Inferior parietal cortex (tissue), 1 donor: ENCODE measurements at regions not wholly inside any gene's neighbourhood (a gene's known extent, or its start where the extent isn't known, plus 50 kb on each side); places are given as distances from the start of the nearest gene placed in this dataset.
"Not testable (repeated sequence)": the region's sequence is repeated elsewhere in the genome, so short reads cannot be mapped to it uniquely, and the experiment has no call there.

Experiments used
- DNase-seq: peaks from one replicate; pipeline ENCODE4 v3.0.0-alpha.2; 2016; ENCODE audit errors: extremely low spot score

DNA sequence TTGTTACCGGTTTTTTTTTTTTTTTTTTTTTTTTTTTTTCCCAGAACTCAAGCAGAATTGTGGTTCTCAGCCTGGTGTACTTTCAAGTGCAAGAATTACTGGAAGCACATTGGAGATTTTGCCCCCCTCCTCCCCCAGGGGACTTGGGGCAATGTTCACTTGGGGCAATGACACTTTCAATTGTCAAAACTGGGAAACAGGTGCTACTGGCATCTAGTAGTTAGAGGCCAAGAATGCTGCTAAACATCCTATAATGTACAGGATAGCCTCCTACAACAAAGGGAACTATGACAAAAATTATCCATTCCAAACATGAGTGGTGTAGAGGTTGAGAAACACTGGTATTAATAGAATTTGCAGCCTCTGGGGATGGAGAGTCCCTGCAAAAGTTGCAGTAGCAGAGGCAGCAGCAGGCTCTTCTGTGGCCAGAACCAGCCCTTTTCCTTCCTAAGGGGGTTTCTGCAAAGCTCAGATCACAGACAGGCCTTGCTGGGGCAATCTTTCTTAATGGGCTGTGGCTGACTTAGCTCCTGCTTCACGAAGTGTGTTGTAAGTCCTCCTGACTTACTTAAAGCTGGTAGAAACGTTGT lies 144.3 kb upstream of the MRPS22 start:
- DNase-seq, result no peak

GRCh38 chr3:139201446-139202225 lies 142.2 kb upstream of the MRPS22 start:
- no peak for DNase-seq

DNA sequence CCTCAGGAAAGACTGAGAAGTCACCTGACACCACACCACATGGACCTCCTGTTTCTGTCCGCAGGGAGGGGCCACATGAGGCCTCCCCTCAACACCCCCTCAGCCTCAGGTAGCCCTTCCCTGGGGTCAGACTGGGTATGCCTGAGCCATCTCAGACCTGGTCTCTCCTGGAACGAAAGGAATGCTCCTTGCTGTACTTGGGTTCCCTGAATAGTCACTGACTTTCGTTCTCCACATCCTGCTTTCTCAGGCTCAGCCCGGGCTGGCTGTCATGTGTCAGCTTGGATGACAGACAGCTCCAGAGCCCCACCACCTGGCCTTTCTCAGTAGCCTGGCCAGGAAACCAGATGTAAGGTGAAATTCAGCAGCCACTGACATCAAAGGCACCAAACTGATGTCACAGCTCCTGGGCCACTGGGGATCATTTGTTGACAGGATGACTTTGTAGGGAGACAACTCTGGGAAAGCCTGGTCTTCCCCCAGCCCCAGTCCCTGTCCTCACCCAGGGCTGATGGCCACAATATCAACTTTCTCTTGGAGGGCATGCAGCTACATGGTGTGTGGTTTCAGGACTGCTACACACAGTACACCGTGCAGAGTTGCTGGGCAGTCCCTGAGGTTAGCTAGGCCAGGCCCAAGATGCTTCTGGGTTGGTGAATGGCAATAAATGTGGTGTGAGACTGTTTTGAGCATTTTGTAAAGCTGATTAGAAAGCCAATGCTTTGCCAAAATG lies 141.4 kb upstream of the MRPS22 start:
- peak; percentile 40 for DNase-seq

GRCh38 chr3:139202959-139203349 lies 140.9 kb upstream of the MRPS22 start:
- no peak for DNase-seq

DNA sequence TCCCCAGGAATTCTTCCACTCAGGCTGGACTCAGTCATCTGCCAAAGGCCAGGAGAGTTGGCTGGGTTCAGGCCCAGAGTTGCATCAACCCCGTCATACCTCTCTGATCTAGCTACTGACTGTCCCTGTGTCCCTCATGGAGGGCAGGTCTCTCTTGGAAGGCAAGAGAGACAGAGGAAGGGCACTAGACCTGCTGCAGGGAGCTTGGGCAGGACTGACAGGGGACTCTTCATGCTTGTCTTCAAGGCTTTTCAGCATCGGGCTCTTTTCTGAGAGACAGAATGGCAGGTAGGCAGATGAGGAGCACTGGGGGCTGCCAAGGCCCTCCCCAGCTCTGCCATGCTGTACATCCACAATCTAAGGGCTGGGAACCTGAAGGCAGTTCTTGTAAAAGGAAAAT lies 140.1 kb upstream of the MRPS22 start:
- no peak for DNase-seq

DNA sequence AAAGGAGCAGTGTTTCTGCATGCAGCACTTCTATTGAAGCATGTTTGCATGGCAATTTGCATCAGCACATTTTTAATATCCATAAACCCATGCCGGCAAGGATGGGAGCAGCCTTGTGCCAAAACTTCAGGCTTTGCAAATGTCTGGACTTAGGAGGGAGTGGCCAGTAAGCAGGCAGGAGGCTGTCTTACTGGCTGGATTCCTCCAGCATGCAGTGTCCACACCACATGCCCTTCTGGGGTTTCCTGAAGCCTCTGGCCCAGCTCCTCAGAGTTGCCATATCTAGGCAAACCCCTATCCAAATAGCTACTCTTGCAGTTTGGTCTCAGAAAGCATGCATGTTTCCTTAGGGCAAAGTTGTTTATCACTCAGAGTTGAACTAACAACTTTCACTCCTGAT lies 139.1 kb upstream of the MRPS22 start:
- no peak for DNase-seq

- no peak for DNase-seq
Observed at GRCh38 chr3:139213936-139214335, 129.9 kb upstream of the MRPS22 start.

GRCh38 chr3:139216958-139217357 lies 126.9 kb upstream of the MRPS22 start:
- DNase-seq, result no peak

- no peak for DNase-seq
Observed at GRCh38 chr3:139217633-139218032, 126.2 kb upstream of the MRPS22 start.

- no peak for DNase-seq
Observed at GRCh38 chr3:139218046-139218445, 125.8 kb upstream of the MRPS22 start.

GRCh38 chr3:139219463-139219862 lies 124.4 kb upstream of the MRPS22 start:
- no peak for DNase-seq

DNA sequence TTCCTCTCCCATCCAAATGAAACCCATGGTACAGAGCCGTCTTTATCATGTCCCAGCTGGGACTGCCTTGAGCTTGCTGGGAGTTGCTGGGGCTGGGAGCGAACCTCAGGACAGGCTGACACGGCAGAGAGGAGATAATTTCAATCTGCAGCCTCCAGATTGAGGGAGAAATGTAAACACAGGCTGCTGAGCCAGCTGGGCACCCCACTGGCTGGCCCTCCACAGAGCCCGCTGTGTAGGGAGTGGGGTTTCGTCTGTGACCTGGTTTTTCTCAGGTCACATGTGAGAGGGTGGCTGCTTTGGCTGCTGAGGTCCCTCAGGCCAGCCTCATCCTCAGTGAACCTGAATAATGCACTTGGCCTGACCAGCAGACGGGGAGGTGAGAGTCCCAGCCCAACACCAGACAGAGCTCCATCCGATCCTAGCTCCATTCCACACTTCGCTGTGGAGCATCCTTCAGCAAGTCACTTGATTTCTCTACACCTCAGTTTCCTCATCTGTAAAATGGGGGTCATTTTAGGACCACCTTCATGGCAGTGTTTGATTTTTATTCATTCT lies 121.6 kb upstream of the MRPS22 start:
- DNase-seq, result peak; percentile 5

DNA sequence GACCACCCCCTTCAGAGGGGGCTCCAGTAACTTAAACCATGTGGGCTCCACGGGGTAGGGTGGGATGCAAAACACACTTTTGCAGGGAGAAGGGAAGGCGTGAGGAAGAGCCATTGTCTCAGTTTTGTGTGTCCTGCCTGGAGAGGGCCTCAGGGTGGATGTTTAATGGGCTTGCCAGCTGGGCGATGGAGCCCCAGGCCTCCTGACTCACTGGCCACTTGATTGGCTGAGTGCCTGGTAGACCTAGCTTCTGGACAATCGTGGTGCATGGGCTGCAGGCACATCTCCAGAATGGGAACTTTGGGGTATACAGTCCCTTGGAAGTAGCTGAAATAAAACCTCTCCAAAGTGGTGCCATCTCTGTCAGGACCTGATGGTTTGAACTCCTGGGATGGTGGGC lies 118.3 kb upstream of the MRPS22 start:
- DNase-seq, result no peak

- DNase-seq, result no peak
Observed at GRCh38 chr3:139226731-139227130, 117.1 kb upstream of the MRPS22 start.

GRCh38 chr3:139227165-139227564 lies 116.7 kb upstream of the MRPS22 start:
- DNase-seq, result no peak

DNA sequence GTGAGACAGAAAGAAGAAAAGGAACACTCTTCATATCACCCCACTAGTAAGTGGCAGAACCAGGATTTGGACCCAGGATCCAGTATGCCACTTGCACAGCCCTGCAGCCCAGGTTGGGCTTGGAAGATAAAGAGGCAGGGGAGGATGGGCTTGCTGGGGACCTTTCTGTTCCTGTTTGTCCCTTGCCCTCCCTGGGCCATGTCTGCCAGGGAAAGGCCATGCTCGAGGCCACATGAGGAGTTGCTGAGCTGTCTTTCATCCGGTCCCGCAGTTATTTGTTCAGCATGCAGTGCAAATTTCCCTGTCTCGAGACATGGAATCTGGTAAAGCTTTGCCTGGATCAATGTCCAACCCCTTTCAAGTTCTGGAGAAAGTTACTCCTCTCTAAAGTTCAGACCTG lies 116.0 kb upstream of the MRPS22 start:
- DNase-seq, result no peak

GRCh38 chr3:139230391-139230790 lies 113.4 kb upstream of the MRPS22 start:
- DNase-seq, result no peak

DNA sequence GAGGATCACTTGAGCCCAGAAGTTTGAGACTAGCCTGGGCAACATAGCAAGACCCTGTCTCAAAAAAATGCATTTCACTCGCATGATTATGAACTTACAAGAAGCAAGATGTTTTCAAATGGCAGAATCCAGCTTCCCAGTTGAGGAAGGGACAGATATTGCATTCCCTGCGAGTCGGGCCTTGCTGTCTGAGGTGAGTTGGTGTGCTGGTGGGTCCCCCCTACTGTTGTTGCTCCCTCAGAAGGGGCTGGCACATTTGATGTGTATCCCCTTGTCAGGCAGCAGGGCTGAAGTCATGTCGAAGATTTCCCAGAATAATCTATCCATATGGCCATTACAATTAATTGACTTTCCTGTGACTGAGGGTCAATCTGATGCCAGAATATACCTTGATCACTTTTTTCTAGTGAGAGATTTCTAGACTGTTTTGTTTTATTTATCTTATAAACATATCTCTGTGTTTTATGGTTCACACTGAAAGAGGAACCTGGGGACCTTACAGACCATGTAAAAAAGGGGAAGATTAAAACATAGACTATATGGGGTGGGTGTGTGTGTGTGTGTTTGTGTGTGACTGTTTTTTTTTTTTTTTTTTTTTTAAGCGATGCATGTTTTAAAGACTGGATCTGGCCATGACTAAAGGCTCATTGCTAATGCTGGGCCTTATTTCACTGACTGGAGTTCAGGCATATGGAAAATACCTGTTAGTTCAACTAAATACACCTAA lies 112.1 kb upstream of the MRPS22 start:
- no peak for DNase-seq

DNA sequence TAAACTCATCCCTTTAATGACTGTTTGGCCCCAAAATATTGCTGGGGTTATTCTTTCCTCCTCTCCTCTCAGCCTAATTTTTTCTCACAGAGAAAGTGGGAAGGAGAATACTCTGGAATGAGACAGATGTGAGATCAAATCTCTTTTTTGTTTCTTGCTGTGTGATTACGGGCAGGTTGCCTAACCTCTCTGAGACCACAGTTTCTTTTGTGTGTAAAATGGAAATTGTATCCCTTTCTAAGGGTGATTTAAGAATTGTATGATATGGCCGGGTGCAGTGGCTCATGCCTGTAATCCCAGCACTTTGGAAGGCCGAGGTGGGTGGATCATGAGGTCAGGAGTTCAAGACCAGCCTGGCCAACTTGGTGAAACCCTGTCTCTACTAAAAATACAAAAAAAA lies 111.5 kb upstream of the MRPS22 start:
- DNase-seq, result not testable (repeated sequence)

DNA sequence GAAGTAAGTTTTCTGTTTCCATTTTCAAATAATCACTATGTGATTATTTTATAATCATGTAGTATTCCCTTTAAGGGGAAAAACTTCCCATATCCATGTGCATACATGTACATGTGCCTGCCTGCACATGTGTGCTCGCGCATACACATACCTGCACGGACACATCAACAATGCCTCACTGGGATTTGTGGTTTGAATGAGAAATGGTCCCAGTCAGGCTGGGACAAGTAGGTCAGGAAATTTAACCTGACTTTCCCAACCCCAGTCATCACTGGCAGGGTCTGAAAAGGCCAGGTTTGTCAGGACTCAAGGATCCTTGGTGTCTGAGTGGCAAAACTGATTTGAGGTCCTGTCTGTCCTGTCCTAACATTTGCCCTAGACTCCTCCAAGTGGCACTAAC lies 109.3 kb upstream of the MRPS22 start:
- no peak for DNase-seq

DNA sequence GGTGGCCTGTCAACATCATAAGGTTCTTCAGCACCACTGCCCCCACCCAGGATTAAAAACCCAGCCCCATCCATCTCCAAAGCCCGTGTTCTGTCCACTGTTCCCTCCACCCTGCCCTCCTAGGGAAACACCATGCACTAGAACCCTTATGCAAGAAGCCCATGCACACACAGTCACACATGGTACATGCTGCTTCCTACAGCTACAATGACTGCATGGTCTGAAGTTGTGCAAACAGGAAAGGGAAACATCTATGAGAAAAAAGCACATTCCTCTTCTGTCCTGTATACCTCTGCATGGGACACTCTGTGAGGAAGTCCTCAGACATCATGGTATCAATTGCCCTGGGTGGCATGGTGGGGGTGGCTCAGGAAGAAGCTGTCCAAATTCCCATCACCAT lies 108.6 kb upstream of the MRPS22 start:
- DNase-seq, result no peak

DNA sequence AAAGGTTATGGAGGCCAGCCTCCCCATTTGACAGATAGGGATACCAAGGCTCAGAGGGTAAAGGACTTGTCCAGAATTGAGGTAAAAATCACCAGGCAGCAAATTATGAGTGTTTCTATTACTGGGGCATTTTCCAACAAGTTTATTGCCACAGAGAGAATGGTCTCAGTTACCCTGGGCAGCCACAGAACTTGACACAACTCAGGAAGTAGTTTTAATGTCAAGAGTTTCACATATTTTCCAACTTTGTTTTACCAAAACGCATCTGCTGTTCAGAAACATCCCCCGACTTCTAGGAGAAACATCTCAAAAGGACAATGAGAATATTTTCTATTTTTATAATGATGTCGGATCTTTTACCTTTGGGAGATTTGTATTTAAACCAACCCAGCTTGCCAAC lies 107.5 kb upstream of the MRPS22 start:
- DNase-seq, result no peak
